Liver (tissue), 8 donors: ENCODE measurements at regions not wholly inside any gene's neighbourhood (a gene's known extent, or its start where the extent isn't known, plus 50 kb on each side); places are given as distances from the start of the nearest gene placed in this dataset.

Experiments
- DNase-seq: peaks from one replicate; pipeline ENCODE4 v3.0.0-alpha.2; 2017; ENCODE audit warnings: low spot score
- H3K27ac ChIP-seq, 2 donors: one replicate each; pipeline ENCODE4 v1.7.0; 2013; ENCODE audit warnings: inconsistent platforms in 2 of 2, low read length in 2 of 2, control low read depth in 1 of 2, low read depth in 1 of 2, mild to moderate bottlenecking in 1 of 2
- H3K27me3 ChIP-seq, 4 donors: one replicate each; pipeline versions ENCODE4 v1.6.1 to v1.7.0; 2013; ENCODE audit warnings: low read length in 3 of 4, inconsistent platforms in 1 of 4, mild to moderate bottlenecking in 1 of 4, moderate library complexity in 1 of 4; ENCODE audit not compliant: control insufficient read depth in 4 of 4, insufficient read depth in 4 of 4
- H3K36me3 ChIP-seq, 4 donors: one replicate each; pipeline versions ENCODE4 v1.6.1 to v1.7.0; 2013; ENCODE audit warnings: low read length in 3 of 4, mild to moderate bottlenecking in 3 of 4, low read depth in 1 of 4, moderate library complexity in 1 of 4; ENCODE audit not compliant: control insufficient read depth in 4 of 4, insufficient read depth in 3 of 4
- H3K4me1 ChIP-seq, 4 donors: one replicate each; pipeline versions ENCODE4 v1.6.1 to v1.7.0; 2013; ENCODE audit warnings: low read length in 3 of 4, mild to moderate bottlenecking in 3 of 4, moderate library complexity in 1 of 4; ENCODE audit not compliant: control insufficient read depth in 4 of 4, insufficient read depth in 4 of 4
- H3K4me3 ChIP-seq, 3 donors: one replicate each; pipeline versions ENCODE4 v1.6.1 to v1.7.0; 2013; ENCODE audit warnings: low read length in 3 of 3, control low read depth in 1 of 3, low read depth in 1 of 3, mild to moderate bottlenecking in 1 of 3
- H3K9ac ChIP-seq, 2 donors: one replicate each; pipeline ENCODE4 v1.7.0; 2013; ENCODE audit warnings: low read length in 2 of 2, mild to moderate bottlenecking in 2 of 2, moderate library complexity in 2 of 2, control low read depth in 1 of 2, low read depth in 1 of 2
- H3K9me3 ChIP-seq, 4 donors: one replicate each; pipeline versions ENCODE4 v1.6.1 to v1.7.0; 2013; ENCODE audit warnings: low read length in 3 of 4; ENCODE audit not compliant: control insufficient read depth in 4 of 4
- ATF3 ChIP-seq: IDR thresholded peaks from 2 replicates; pipeline ENCODE4 v1.6.1; 2016; ENCODE audit warnings: antibody characterized with exemption
- CTCF ChIP-seq: fragments of 150-350 bp; IDR thresholded peaks from 2 replicates; pipeline ENCODE4 v1.5.1; 2017; ENCODE audit warnings: improper control_type of control experiment, low read depth, low read length; ENCODE audit not compliant: missing input control
- EGR1 ChIP-seq, 2 donors: IDR thresholded peaks; 2 replicates each; pipeline ENCODE4 v1.6.1; 2016 to 2018; ENCODE audit warnings: antibody characterized with exemption in 2 of 2, low read depth in 2 of 2
- FOXA1 ChIP-seq: IDR thresholded peaks from 2 replicates; pipeline ENCODE4 v1.6.1; 2016; ENCODE audit warnings: antibody characterized with exemption
- FOXA2 ChIP-seq: IDR thresholded peaks from 2 replicates; pipeline ENCODE4 v1.6.1; 2016; ENCODE audit warnings: antibody characterized with exemption
- JUND ChIP-seq, 2 donors: IDR thresholded peaks; 2 replicates each; pipeline ENCODE4 v1.6.1; 2016; ENCODE audit warnings: antibody characterized with exemption in 2 of 2
- NR2F2 ChIP-seq: IDR thresholded peaks from 2 replicates; pipeline ENCODE4 v1.6.1; 2016; ENCODE audit warnings: antibody characterized with exemption
- RAD21 ChIP-seq, 2 donors: IDR thresholded peaks; 2 replicates each; pipeline ENCODE4 v1.6.1; 2016; ENCODE audit warnings: antibody characterized with exemption in 2 of 2, mild to moderate bottlenecking in 2 of 2
- RXRA ChIP-seq, 2 donors: IDR thresholded peaks; 2 replicates each; pipeline ENCODE4 v1.6.1; 2017 to 2018; ENCODE audit warnings: antibody characterized with exemption in 2 of 2, mild to moderate bottlenecking in 1 of 2
- SP1 ChIP-seq: IDR thresholded peaks from 2 replicates; pipeline ENCODE4 v1.6.1; 2018; ENCODE audit warnings: antibody characterized with exemption, mild to moderate bottlenecking
- TAF1 ChIP-seq: conservative IDR thresholded peaks from 2 replicates; pipeline ENCODE4 v1.6.1; 2016; ENCODE audit warnings: antibody characterized with exemption, mild to moderate bottlenecking
- YY1 ChIP-seq: IDR thresholded peaks from 2 replicates; pipeline ENCODE4 v1.6.1; 2016; ENCODE audit warnings: antibody characterized with exemption, mild to moderate bottlenecking
- ZBTB33 ChIP-seq: IDR thresholded peaks from 2 replicates; pipeline ENCODE4 v1.6.1; 2016; ENCODE audit warnings: antibody characterized with exemption
- WGBS: extraction: QIAGEN DNeasy Blood & Tissue Kit; methylation state at CpG from one replicate; pipeline ENCODE4 v1.1.7; 2013; 5-methylcytosine and 5-hydroxymethylcytosine counted together
- TF ChIP-seq, protein P1 (sequence below): IDR thresholded peaks from 2 replicates; pipeline ENCODE4 v1.6.1; 2016; ENCODE audit warnings: antibody characterized with exemption
- TF ChIP-seq, protein P2 (sequence below): IDR thresholded peaks from 2 replicates; pipeline ENCODE4 v1.6.1; 2016; ENCODE audit warnings: antibody characterized with exemption, mild to moderate bottlenecking
- donor health status: healthy.
- donor health status: healthy.
- donor health status: healthy.
- donor health status: healthy.
- donor health status: healthy.

DNA sequence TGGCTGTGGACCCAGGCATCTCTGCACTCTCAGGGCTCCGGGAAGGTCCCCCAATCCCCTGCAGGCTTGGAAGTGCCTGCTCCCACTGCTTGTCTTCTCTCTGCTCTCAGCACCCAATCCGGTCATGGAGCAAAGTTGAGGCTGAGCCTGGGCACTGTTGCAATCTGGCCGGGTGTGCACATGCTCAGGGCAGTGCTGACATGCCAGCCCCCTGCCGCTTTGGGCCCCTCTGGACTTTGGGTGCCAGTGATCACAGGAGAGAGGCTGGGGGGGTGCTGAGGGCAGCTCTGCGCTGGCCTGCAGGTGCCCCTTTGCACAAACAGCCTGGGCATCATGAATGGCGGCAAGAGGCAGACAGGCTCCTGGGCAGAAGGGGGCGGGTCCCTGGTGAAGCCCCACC is 85.4 kb upstream of the OSBPL8 start:
- DNase-seq, result no peak
- Histone ChIP-seq H3K27me3 (no peaks in the 10 kb centered on the region), H3K4me1 (no peaks in the 10 kb centered on the region), H3K36me3 (no peaks in the 10 kb centered on the region), H3K4me3 (no peak overlapping the region), H3K27ac (no peak overlapping the region), H3K9me3 (no peaks in the 10 kb centered on the region), H3K9ac (no peak overlapping the region)
- no peak for TF ChIP-seq YY1
- TF ChIP-seq ATF3, result no peak
- no peak for TF ChIP-seq TAF1
- no peak for TF ChIP-seq ZBTB33
- no peak for TF ChIP-seq CTCF
- TF ChIP-seq, protein P1, sequence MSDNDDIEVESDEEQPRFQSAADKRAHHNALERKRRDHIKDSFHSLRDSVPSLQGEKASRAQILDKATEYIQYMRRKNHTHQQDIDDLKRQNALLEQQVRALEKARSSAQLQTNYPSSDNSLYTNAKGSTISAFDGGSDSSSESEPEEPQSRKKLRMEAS, result no peak
- no peak for TF ChIP-seq FOXA2
- no peak for TF ChIP-seq RXRA (IDR thresholded peaks at IDR 0.05)
- WGBS, result 97% methylated on average over 7 of the region's 7 CpGs

DNA sequence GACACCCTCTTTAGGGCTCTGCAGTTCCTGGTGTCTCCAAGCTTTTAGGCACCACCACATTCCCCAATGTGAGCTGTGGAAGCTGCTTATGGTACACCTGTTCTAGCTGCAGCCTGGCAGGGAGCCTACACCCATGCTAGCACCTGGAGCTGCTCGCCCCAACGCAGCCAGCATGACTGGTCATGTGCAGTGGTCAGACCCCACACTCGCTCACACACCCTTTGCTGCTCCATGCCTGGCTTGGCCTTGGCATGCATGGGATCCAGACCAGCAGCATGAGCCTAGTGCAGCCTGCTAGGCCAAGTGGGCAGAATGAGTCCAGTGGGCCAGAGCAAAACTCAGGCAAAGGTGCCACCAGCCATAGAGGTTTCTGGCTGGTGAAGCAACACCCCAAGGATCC is 86.4 kb upstream of the OSBPL8 start:
- H3K9me3 ChIP-seq, result no peaks in the 10 kb centered on the region
- H3K4me1 ChIP-seq, result no peaks in the 10 kb centered on the region
- WGBS, result 96% methylated on average over 3 of the region's 3 CpGs
- H3K9ac ChIP-seq, result no peak overlapping the region
- TF ChIP-seq YY1, result no peak
- no peak for TF ChIP-seq FOXA1
- no peak for TF ChIP-seq EGR1 (IDR thresholded peaks at IDR 0.05; ENCODE audit: low read depth in 2 of 2)
- TF ChIP-seq SP1, result no peak
- TF ChIP-seq, protein P1, result no peak
- TF ChIP-seq TAF1, result no peak
- no peak for TF ChIP-seq ATF3
- TF ChIP-seq NR2F2, result no peak
- TF ChIP-seq RAD21 (IDR thresholded peaks at IDR 0.05), result no peak
- TF ChIP-seq CTCF, result no peak
- no peak for TF ChIP-seq JUND (IDR thresholded peaks at IDR 0.05)
- TF ChIP-seq, protein P2, sequence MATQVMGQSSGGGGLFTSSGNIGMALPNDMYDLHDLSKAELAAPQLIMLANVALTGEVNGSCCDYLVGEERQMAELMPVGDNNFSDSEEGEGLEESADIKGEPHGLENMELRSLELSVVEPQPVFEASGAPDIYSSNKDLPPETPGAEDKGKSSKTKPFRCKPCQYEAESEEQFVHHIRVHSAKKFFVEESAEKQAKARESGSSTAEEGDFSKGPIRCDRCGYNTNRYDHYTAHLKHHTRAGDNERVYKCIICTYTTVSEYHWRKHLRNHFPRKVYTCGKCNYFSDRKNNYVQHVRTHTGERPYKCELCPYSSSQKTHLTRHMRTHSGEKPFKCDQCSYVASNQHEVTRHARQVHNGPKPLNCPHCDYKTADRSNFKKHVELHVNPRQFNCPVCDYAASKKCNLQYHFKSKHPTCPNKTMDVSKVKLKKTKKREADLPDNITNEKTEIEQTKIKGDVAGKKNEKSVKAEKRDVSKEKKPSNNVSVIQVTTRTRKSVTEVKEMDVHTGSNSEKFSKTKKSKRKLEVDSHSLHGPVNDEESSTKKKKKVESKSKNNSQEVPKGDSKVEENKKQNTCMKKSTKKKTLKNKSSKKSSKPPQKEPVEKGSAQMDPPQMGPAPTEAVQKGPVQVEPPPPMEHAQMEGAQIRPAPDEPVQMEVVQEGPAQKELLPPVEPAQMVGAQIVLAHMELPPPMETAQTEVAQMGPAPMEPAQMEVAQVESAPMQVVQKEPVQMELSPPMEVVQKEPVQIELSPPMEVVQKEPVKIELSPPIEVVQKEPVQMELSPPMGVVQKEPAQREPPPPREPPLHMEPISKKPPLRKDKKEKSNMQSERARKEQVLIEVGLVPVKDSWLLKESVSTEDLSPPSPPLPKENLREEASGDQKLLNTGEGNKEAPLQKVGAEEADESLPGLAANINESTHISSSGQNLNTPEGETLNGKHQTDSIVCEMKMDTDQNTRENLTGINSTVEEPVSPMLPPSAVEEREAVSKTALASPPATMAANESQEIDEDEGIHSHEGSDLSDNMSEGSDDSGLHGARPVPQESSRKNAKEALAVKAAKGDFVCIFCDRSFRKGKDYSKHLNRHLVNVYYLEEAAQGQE, result no peak
- no peak for TF ChIP-seq FOXA2
- H3K36me3 ChIP-seq, result no peaks in the 10 kb centered on the region
- no peak for DNase-seq
- no peaks in the 10 kb centered on the region for H3K27me3 ChIP-seq
- H3K4me3 ChIP-seq, result no peak overlapping the region
- H3K27ac ChIP-seq, result no peak overlapping the region
